ENCODE measurements at regions not wholly inside any gene's neighbourhood (a gene's known extent, or its start where the extent isn't known, plus 50 kb on each side); places are given as distances from the start of the nearest gene placed in this dataset.

GRCh38 chr13:50107205-50107604 lies 92.0 kb downstream of the KCNRG start:
- Histone ChIP-seq H3K4me1 (peaks cover 20% of the 10 kb centered on the region), H3K4me3 (no peak overlapping the region), H3K9me3 (no peaks in the 10 kb centered on the region), H3K36me3 (peaks cover 6% of the 10 kb centered on the region), H3K27me3 (no peaks in the 10 kb centered on the region), H3K27ac (no peak overlapping the region)
- no peak for ATAC-seq
- TF ChIP-seq, protein P1, sequence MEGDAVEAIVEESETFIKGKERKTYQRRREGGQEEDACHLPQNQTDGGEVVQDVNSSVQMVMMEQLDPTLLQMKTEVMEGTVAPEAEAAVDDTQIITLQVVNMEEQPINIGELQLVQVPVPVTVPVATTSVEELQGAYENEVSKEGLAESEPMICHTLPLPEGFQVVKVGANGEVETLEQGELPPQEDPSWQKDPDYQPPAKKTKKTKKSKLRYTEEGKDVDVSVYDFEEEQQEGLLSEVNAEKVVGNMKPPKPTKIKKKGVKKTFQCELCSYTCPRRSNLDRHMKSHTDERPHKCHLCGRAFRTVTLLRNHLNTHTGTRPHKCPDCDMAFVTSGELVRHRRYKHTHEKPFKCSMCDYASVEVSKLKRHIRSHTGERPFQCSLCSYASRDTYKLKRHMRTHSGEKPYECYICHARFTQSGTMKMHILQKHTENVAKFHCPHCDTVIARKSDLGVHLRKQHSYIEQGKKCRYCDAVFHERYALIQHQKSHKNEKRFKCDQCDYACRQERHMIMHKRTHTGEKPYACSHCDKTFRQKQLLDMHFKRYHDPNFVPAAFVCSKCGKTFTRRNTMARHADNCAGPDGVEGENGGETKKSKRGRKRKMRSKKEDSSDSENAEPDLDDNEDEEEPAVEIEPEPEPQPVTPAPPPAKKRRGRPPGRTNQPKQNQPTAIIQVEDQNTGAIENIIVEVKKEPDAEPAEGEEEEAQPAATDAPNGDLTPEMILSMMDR (IDR thresholded peaks at IDR 0.05), result no peak
- intact Hi-C loops (cut with DNase I), result no loop called here
- DNase-seq, result no peak

DNA sequence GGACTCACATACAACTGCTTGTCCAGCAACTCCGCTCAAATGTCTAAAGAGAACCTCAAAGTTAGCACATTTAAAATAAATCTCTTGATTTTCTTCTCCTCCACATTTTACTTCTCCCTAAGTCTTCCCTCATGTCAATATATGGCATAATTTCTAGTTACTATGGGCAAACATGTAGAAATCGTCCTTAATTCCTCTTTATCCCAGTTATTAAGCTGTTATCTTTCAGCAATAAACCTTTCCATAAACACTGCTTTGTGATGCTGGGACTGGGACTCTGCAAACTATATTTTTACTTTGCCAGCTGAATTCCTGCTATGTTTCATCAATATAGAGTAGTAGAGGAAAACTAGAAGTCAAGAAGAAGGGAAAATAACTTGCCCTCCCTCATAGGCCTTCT lies 99.7 kb downstream of the KCNRG start:
- DNase-seq (no peak), ATAC-seq (no peak)
- Histone ChIP-seq H3K9me3 (no peaks in the 10 kb centered on the region), H3K27ac (no peak overlapping the region), H3K36me3 (peaks cover 6% of the 10 kb centered on the region), H3K4me3 (no peak overlapping the region), H3K4me1 (peaks cover 8% of the 10 kb centered on the region), H3K27me3 (no peaks in the 10 kb centered on the region)
- intact Hi-C loops (cut with DNase I), result no loop called here
- TF ChIP-seq, protein P1 (IDR thresholded peaks at IDR 0.05), result no peak

- H3K4me1 ChIP-seq, result peaks cover 8% of the 10 kb centered on the region
- no peaks in the 10 kb centered on the region for H3K27me3 ChIP-seq
- TF ChIP-seq, protein P1 (IDR thresholded peaks at IDR 0.05), result no peak
- no peak for DNase-seq
- ATAC-seq, result no peak
- no peaks in the 10 kb centered on the region for H3K36me3 ChIP-seq
- intact Hi-C loops (cut with DNase I), result no loop called here
- no peak overlapping the region for H3K4me3 ChIP-seq
- no peak overlapping the region for H3K27ac ChIP-seq
- H3K9me3 ChIP-seq, result no peaks in the 10 kb centered on the region
These were observed 100.5 kb downstream of the KCNRG start for GRCh38 chr13:50115695-50116094.

- TF ChIP-seq, protein P1 (IDR thresholded peaks at IDR 0.05), result no peak
- H3K27me3 ChIP-seq, result no peaks in the 10 kb centered on the region
- intact Hi-C loops (cut with DNase I), result no loop called here
- H3K4me3 ChIP-seq, result no peak overlapping the region
- H3K36me3 ChIP-seq, result no peaks in the 10 kb centered on the region
- ATAC-seq (no peak), DNase-seq (no peak)
- H3K4me1 ChIP-seq, result peaks cover 10% of the 10 kb centered on the region
- H3K27ac ChIP-seq, result peak overlapping the region; percentile 5
- no peaks in the 10 kb centered on the region for H3K9me3 ChIP-seq
These were observed 101.3 kb downstream of the KCNRG start for GRCh38 chr13:50116430-50116973.

DNA sequence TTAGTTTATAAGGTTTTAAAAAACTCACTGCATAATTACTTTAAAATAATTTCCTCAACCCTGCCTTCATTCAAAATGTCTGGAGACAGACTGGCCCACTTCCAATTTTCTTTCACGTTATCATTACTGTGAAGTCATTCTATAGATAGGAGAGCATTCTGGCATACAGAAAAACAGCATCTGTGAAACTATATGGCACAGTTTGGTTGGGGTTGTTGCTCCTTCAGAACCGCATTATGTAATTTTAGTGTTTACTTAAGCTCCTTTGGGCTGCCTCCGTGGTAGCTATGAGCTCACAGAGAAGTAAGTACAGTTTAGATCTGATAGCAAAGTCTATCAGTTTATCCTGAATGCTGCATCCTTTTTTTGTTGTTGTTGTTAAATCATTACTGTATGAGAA lies 104.3 kb downstream of the KCNRG start:
- H3K4me1 ChIP-seq, result peaks cover 27% of the 10 kb centered on the region
- ATAC-seq (no peak), DNase-seq (no peak)
- no peaks in the 10 kb centered on the region for H3K36me3 ChIP-seq
- TF ChIP-seq, protein P1 (IDR thresholded peaks at IDR 0.05), result no peak
- no peak overlapping the region for H3K27ac ChIP-seq
- H3K27me3 ChIP-seq, result no peaks in the 10 kb centered on the region
- intact Hi-C loops (cut with DNase I), result no loop called here
- H3K9me3 ChIP-seq, result no peaks in the 10 kb centered on the region
- no peak overlapping the region for H3K4me3 ChIP-seq

GRCh38 chr13:50122455-50122854 lies 107.2 kb downstream of the KCNRG start:
- intact Hi-C loops (cut with DNase I), result no loop called here
- Histone ChIP-seq H3K27me3 (no peaks in the 10 kb centered on the region), H3K9me3 (no peaks in the 10 kb centered on the region), H3K36me3 (no peaks in the 10 kb centered on the region), H3K27ac (peak overlapping the region; percentile 96), H3K4me1 (peaks cover 23% of the 10 kb centered on the region), H3K4me3 (peak overlapping the region; percentile 71)
- DNase-seq (no peak), ATAC-seq (no peak)
- TF ChIP-seq, protein P1 (IDR thresholded peaks at IDR 0.05), result no peak
